Suppressor macrophage (primary cell): ENCODE measurements at regions not wholly inside any gene's neighbourhood (a gene's known extent, or its start where the extent isn't known, plus 50 kb on each side); places are given as distances from the start of the nearest gene placed in this dataset.
"Not testable (repeated sequence)": the region's sequence is repeated elsewhere in the genome, so short reads cannot be mapped to it uniquely, and the experiment has no call there.

Experiments used
- DNase-seq, 4 experiments: peaks; one replicate each; pipeline ENCODE4 v3.0.0-alpha.2; 2020 to 2022

- not testable (repeated sequence) for DNase-seq
Measured at GRCh38 chr1:72370836-72371235, 88.5 kb upstream of the NEGR1 start.

- DNase-seq = no peak
Measured at GRCh38 chr1:72369069-72369757, 86.9 kb upstream of the NEGR1 start.

- DNase-seq = peak; percentile 1 to 56 (median 43)
Measured at GRCh38 chr1:72366466-72366865, 84.1 kb upstream of the NEGR1 start.

- DNase-seq = no peak
Measured at GRCh38 chr1:72365693-72366092, 83.4 kb upstream of the NEGR1 start.

GRCh38 chr1:72362538-72362937 is 80.2 kb upstream of the NEGR1 start:
- DNase-seq = no peak

GRCh38 chr1:72357411-72357810 is 75.1 kb upstream of the NEGR1 start:
- no peak for DNase-seq

GRCh38 chr1:72355899-72356298 is 73.6 kb upstream of the NEGR1 start:
- no peak for DNase-seq

- DNase-seq = no peak
Measured at GRCh38 chr1:72341661-72342060, 59.3 kb upstream of the NEGR1 start.

- no peak for DNase-seq
Measured at GRCh38 chr1:72336776-72337175, 54.4 kb upstream of the NEGR1 start.
